ENCODE measurements at regions not wholly inside any gene's neighbourhood (a gene's known extent, or its start where the extent isn't known, plus 50 kb on each side); places are given as distances from the start of the nearest gene placed in this dataset.

- TF ChIP-seq POLR2AphosphoS5 (IDR thresholded peaks at IDR 0.05; ENCODE audit: low read depth, low read length) (no peak), TAF1 (IDR thresholded peaks at IDR 0.05; ENCODE audit: borderline replicate concordance, low read depth, low read length) (no peak), EZH2phosphoT487 (IDR thresholded peaks at IDR 0.05; ENCODE audit: borderline replicate concordance, low read depth) (no peak), TEAD4 (IDR thresholded peaks at IDR 0.05; ENCODE audit: borderline replicate concordance, insufficient read depth) (no peak), MXI1 (IDR thresholded peaks at IDR 0.05; ENCODE audit: low read depth, low read length) (no peak), ELF1 (IDR thresholded peaks at IDR 0.05) (no peak), TCF12 (IDR thresholded peaks at IDR 0.05) (no peak), SMC3 (IDR thresholded peaks at IDR 0.05; ENCODE audit: low read depth, low read length) (no peak), CHD2 (IDR thresholded peaks at IDR 0.05; ENCODE audit: low read length, partially characterized antibody) (no peak), YY1 (IDR thresholded peaks at IDR 0.05; ENCODE audit: low read depth) (no peak), FOXJ3 (CRISPR knock-in tag; IDR thresholded peaks at IDR 0.05) (no peak), NFIC (IDR thresholded peaks at IDR 0.05; ENCODE audit: borderline replicate concordance) (no peak), ZBTB33 (IDR thresholded peaks at IDR 0.05; ENCODE audit: borderline replicate concordance, low read depth) (no peak)
- TF ChIP-seq, protein P1, sequence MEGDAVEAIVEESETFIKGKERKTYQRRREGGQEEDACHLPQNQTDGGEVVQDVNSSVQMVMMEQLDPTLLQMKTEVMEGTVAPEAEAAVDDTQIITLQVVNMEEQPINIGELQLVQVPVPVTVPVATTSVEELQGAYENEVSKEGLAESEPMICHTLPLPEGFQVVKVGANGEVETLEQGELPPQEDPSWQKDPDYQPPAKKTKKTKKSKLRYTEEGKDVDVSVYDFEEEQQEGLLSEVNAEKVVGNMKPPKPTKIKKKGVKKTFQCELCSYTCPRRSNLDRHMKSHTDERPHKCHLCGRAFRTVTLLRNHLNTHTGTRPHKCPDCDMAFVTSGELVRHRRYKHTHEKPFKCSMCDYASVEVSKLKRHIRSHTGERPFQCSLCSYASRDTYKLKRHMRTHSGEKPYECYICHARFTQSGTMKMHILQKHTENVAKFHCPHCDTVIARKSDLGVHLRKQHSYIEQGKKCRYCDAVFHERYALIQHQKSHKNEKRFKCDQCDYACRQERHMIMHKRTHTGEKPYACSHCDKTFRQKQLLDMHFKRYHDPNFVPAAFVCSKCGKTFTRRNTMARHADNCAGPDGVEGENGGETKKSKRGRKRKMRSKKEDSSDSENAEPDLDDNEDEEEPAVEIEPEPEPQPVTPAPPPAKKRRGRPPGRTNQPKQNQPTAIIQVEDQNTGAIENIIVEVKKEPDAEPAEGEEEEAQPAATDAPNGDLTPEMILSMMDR (IDR thresholded peaks at IDR 0.05), result no peak
Observed at GRCh38 chr20:60999250-60999649, 252.8 kb upstream of the CDH4 start.

Data from SK-N-SH (cell line).